HT1080 (cell line): ENCODE measurements at regions not wholly inside any gene's neighbourhood (a gene's known extent, or its start where the extent isn't known, plus 50 kb on each side); places are given as distances from the start of the nearest gene placed in this dataset.
"Not testable (repeated sequence)": the region's sequence is repeated elsewhere in the genome, so short reads cannot be mapped to it uniquely, and the experiment has no call there.

Experiments
- DNase-seq: peaks from one replicate; pipeline ENCODE4 v3.0.0-alpha.2; 2015; ENCODE audit warnings: low read depth

DNA sequence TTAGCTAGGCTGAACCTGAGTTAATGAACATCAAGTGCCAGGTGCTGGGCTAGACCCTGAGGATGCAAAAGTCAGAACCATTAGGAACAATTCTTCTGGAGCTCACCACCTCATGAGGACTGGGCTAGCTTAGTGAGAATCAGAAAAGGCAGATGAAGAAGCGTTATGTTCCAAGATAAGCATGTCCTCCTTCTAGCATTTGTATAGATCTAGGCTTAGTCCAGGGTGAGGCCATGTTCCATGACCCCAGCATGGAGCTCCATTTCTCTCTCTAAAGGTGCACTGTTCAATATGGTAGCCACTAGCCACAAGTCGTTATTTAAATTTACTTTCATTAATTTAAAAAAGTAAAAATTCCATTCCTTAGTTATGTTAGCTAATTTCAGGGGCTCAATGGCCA lies 365.3 kb upstream of the CCL2 start:
- no peak for DNase-seq

DNA sequence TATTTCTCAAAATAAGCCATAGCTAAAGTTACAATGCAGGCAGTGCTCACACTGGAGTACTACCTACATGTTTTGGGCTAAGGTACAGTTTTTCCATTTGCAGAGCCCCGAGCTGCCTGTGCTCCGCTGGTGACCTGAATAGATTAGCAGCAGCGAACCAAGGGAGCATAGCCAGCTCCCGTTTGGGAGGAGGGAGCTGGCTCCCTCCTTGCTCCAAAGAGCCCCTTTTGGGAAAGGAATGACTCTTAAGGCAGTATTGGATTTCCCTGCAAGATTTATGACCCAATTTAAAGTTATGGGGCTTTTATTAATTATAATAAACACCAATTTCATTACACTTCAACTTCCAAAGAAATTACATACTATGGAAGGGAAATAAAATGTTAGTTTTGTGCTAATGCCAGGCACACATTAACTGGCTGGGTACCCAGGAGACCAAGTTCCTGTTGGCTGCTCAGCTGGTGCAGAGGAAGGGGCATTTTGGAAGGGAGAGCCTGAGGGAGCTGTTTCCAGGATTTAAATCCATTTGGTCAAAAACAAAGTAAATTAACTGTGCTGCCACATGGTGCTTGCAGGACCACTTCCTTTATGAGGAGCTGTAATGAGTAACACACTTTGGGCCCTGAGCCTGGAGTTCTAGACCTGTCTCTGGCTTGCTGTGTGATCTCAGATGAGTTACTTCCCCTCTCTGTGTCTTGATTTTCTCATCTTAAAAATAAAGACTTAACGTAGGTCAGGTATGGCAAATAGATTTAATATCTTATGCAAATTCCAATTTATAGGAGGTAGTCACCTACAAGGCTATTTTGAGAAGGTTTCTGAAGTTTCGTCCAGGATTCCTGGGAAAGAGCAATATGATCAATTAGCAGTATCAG lies 362.1 kb upstream of the CCL2 start:
- no peak for DNase-seq

DNA sequence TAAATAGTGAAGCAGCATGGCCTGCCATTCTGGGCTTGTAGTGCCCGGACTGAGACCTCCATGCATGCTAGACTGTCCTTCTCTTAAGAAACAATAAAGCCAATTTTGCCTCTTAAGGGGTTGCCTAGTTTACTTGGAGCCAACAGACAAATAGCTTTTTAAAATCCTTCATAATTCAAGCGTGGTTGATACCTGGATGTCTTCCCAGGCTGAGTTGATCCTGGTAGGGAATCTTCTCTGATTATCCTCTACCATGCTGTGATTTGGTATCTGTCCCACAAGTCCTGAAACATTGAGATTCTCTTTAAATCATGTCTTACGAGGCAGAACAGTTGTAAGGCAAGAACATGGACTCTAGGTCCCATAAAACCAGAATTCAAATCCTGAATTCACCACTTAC lies 359.6 kb upstream of the CCL2 start:
- DNase-seq = no peak

DNA sequence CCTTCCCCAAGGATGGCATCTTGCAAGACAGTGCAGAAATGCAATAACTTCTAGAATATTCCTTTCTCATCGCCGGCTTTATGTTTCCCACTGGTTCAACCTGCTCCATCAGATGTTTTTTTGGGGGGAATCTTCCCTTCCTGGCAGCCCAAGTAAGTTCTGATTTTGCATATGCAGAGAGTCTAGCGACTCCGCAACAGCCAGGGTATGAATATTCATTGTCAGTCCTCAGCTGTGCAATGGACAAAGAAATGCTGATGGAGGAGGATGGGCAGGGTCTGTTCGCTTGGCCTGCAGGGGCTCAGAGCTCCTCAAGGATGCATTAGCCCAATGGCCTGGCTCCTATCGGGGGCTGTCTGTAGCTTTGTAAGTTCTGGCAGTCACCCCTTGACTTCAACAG lies 358.8 kb upstream of the CCL2 start:
- DNase-seq = no peak

DNA sequence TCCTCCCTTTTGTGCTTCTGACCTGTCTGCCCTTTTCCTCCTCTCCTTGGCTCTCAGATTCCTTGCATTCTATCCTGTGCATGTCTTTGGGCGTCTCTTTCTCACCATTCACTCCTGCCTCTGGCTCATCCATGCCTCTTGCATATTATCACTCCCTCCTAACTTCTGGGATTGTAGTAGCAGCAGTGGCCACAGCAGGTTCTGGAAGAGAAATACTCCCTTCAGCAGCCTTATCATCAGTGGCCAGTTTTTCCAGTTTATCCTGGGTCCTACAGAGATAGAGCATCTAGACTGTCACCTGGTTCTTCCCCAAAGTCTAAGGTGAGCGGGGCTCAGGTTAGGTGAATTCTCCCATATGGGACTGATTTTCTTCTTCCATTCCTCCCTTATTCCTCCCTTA lies 354.0 kb upstream of the CCL2 start:
- no peak for DNase-seq

DNA sequence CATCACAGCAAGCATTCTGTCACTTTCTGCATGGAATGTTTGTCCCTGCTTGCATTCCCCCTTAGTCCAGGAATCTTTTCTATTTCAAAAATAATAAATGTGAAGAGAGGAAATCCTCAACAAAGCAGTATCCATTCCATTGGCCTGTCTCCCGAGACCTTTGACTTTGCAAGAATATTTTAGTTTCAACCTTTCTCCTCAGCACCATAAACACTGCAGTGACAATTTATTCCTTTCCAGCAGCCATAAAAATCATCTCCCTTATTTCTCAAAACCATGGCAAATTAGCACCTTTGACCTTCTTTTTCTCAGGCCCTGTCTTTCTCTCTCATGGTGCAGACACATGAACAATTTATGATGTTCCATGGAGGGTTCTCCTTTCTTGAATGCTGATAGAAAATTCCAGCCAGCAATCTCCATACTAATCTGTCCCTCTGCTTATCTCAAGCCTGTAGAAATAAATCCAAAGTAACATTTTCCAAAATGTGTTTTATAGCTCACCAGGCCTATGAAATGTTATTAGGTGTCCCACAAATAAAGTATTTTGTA lies 352.1 kb upstream of the CCL2 start:
- DNase-seq = no peak

DNA sequence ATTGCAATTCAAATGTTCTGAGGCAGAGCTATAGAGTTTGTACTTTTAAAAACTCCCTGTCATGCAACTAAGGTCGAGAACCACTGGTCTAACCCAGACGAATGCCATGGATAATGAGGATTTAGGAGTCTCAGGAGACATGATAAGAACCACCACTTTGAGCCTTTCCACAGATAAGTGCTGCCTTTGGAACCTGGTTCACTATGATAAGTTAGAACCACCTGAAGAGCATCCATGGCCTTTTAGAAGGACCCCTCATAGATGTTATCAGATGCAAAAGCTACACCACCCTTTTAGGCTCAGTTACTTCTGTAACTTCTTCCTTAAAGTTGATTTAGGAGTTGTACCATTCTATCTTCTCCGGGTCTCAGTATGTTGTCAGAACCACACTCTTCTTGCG lies 350.6 kb upstream of the CCL2 start:
- DNase-seq = no peak

DNA sequence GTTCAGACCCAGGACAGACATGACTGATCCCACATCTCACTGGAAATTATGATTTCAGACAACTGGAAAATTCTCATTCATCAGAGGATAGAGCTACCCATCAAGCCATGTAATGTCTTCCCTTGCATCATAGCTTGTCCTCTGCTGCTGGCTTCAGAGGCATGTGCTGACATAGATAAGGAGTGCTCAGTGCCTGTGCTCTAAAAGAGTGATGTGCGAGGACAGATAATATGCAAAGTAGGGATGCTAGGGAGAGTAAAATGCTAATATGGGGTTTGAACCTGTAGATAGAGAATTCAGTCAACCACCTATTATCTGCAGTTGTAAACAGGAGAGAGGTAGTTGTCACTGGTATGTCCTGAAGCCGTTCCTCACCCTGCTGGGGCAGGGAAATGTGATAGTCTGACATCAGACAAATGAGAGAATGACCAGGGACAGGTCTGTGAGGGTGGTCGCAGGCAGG lies 349.7 kb upstream of the CCL2 start:
- DNase-seq = no peak

DNA sequence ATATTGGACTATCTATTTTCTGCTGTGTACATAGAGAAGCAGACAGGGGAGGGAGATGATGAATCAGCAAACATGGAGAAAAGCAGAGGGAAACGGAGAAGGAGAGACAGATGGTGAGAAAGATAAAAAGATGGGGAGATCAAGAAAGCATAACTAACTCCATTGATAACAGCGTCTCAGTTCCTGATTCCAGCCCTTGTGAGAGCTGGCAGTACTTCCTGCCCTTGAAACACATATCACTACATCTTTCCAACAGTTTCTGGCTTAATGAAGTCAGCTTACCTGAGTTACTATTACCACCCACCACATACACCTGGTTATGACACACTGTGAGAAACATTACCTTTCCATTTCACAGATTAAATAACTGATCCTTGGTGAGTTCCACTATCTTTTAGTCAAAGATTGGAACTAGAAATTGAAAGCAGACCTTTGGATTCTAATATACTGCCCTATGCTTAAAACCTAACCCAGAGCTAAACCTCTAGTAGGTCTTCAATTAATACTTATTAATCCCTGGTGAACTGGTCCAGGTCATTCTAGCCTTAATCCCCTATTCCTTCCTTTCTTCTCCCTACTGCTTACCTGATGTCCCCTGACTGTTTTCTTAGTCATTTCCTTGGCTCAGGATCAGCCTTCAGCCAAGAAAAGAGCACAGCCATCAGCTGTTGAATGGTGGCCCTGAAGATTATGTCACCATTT lies 346.6 kb upstream of the CCL2 start:
- DNase-seq = no peak

DNA sequence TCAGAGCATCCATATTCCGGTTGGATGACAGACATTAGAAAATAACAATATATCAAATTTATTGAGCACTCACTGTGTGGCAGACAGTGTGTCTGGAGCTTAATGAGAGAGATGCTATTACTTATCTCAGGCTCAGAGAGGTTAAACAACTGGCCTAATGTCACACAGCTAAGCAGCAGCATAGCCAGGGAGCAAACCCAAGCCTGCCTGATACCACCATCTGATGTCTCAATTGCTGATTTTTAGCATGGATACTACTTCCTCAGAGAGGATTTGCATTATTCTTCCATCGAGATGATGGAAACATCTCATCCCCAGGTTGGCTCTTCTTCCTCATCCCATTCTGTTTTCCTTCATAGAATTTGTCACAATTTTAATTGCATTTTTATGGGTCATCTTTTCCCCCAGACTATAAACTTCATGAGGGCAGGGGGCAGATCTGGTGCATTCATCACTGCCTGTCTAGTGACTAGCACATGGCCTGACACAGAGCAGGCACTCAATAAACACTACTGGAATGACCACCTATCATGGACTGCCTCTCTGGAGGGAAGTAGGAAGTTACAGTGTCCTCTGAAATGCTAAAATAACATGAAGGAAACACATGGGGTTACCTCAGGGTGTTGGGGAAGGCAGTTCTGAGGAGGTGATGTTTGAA lies 344.8 kb upstream of the CCL2 start:
- DNase-seq = no peak

DNA sequence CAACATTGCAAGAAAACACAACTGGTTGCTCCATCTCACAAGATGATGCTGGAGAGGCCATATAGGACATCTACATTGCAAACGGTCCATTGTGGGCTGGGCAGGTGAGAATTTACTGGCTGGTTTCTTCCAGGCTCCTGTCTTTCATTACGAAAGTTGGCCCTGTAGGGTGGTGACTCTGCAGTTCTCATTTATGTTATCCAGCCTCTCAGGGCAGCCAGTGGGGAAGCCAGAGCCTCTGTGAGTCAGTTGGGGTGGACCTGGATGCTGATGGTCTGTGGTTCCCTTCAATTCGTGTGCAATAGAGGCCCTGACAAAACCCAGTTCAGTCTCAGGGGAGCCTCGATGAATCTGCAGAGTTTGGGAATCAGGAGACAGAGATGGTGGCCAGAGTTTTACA lies 341.0 kb upstream of the CCL2 start:
- no peak for DNase-seq

DNA sequence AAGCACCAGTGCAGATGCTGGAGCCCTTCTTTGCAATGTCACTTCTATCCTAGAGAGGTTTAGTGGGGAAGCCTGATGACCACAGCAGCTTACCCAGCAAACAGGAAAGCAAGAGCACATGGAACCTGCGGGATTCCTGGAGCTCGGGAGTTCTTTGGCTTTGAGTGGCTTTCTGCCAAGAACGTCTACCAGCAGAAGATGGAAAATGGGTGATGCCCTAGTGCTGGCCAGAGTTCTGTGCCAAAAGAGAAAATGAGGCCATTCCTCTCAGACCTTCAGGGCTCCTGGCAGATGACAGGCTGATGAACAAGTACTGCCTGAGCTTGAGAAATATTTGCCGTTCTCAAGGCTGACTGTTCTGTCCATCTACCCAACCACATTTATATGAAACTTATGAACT lies 332.1 kb upstream of the CCL2 start:
- no peak for DNase-seq

DNA sequence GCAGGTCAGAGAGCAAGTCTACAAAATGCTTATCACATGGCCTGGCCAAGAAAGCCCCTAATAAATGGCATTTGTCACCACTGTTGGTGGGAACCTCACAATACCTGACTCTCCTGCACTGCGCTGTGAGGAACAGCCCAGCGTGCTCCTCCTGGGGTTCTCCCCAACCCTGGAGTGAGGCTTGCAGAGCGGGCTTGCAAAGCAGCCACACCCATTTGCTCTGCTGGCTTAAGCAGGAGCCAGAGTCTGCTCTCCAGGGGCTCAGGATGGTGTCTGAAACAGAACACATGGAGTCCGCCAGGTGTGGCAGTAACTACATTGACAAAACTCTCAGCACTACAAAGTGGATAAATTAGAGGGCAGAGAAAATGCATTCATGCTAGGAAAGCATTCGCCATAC lies 331.0 kb upstream of the CCL2 start:
- DNase-seq = no peak

DNA sequence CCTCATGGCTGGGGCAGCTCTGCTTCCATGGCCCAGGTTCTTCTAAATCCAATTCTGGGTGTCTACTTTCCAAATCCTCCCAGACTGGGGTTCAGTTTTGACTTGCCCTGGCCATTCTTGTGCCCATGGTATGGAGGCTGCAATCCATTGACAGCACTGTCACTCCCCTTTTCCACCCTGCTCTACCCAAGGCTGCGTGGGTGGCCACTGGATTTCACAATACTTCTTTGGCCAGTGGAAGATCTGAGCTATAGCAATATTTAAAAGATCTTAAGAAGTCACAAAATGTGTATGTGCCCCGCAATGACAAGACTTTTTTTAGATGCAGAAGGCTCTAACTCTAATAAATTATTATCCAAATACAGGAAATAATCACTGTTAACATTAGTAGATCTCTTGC lies 329.4 kb upstream of the CCL2 start:
- no peak for DNase-seq

DNA sequence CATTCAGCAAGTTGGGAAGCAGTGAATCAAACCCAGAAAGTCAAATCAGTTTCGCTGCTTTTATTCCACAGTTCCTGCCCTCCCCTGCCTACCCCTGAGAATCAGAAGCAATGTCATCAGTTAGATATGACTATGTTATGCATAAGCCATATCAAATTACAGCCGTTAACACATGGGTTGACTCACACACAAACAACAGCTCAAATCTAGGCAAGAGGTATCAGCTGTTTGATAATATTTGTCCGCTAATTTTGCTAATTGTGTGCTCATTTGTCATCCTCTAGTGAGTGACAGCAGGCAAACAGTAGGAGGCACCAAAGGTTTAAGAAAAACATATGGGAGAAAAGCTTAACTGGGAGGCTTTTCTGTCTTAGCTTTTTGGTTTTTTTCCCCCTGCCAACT lies 327.4 kb upstream of the CCL2 start:
- DNase-seq = peak; percentile 48

DNA sequence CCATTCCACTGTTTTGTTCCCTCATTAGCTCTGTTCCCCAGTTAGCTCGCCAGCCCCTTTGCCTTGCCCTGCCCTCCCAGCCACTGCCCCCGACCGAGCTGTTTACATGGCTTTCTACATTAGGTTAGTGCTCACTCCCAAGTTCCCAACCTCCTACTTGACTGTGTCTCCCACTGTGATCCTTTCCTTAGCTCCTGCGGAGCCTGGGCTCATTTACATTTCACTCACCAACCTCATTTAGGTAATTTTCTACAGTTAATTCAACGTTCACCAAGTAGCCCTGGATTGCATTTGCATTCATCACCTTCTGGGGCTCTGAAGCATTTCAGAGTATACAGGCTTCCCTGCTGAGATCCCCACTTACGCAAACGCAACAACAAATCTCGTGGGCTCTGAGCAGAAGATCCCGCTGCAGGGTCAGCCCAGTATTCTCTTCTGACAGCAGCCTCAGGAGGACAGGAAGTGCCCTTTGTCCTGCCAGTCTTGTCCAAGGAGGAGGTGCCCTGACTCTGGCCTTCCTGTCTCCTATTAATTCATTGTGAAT lies 325.8 kb upstream of the CCL2 start:
- no peak for DNase-seq

DNA sequence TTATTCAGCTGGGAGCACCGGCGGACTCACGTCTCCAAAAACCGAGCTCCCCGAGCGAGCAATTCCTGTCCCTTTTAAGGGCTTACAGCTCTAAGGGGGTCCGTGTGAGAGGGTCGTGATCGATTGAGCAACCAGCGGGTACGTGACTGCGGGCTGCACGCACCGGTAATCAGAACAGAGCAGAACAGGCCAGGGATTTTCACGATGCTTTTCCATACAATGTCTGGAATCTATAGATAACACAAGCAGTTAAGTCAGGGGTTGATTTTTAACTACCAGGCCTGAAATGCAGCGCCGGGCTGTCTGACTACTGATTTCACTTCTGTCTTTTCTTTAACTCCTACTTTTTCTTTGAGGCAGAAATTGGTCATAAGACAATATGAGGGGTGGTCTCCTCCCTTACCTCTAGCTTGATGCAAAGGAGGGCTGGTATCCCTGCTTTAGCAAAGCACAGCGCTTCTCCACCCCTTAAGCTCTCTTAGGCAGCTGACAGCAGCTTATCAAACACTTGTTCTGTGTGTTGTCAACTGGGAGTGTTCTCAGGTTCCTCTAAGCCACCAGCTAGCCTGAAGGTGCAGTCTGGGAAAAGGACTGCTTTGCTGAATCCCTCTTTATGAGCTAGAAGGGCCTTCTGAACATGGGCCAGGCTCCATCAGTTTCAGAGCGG lies 323.8 kb upstream of the CCL2 start:
- not testable (repeated sequence) for DNase-seq

DNA sequence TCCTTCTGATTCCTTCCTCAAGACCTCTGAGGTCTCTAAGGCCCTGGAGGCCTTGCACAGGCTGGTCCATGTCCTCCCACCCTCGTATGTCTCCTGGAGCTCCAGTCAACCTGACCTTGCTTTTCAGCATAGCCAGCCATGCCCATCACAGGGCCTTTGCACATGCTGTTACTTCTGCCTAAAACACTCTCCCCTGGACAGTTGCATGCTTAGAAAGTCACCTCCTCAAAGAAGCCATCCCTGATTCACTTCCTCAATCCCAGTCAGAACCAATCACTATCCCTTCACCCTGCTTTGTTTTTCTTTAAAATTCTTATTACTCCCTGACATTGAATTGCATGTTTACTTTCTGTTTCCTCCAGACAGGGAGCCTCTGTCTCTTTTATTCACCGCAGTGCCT lies 322.1 kb upstream of the CCL2 start:
- DNase-seq = no peak

DNA sequence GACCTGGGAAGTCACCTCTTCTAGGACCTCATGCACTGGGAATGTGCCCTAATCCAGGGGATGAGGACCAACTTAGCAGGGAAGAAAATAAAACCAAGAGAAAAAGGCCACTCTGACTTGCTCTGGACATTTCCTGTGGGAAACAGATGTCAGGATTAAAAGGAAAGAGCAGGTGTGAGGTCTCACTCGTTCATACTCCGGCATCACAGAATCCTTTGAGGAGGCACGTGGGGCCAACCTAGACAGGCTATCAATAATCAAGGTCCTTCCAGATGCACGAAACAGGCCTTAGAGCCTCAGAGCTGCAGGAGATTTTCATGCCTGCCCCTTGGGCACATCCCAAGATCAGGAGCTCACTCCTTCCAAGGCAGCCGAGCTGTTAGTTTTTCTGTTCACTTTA lies 321.5 kb upstream of the CCL2 start:
- DNase-seq = no peak

DNA sequence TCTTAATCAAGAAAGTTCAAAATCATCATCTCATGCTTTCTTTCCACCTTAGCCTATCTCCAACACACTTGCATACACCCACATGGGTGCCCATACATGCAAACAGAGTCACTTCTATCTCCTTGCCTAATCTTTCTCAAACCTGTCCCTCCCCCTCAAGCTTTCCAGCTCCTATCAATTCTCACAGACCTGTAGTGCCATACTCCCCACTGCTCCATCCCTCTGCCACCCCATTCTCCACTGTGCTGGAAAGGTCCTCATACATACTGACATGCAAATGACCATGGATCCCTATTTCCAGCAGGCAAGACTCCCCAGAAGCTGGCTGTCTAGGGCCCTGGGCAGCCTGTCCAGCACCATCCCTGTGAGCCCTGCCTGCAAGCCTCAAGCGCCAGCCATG lies 320.4 kb upstream of the CCL2 start:
- DNase-seq = no peak

DNA sequence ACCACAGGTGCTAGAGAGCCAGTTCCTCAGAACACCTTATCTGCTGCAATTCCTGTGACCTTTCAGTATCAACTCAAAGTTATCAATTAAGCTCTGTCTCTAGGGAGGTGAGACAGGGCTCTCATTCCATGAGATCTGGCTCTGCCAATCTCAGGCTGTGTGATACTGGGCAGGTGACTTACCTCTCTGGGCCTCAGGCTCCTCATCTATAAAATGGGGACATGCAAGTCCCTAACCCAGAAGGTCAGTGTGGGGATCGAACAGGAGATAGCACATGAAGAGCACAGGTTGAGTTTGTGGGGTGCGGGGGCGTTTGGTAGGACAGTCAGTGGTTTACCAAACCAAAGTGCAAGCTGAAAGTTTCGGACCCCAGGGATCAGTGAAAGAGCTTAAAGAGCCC lies 319.3 kb upstream of the CCL2 start:
- DNase-seq = no peak
